ENCODE measurements at regions not wholly inside any gene's neighbourhood (a gene's known extent, or its start where the extent isn't known, plus 50 kb on each side); places are given as distances from the start of the nearest gene placed in this dataset.

DNA sequence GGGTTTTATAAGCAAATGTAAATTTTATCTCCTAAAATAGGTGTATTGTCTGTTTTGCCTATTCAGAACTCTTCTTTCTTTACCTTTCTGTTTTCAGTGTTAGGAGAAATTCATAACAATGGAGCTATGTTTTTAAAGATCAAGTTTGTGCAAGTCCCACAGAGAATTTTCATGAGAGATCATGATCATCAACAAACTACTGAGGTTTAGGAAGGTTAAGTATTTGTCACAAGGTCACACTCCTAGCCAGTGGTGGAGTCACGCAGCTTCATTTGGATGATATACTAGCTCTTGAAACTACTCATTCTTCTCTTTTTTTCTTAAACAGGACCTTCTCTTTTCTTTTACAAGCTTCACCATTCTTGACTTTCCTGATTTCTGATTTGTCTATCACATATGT is 892.6 kb upstream of the FRG1 start:
- TF ChIP-seq, protein P1, sequence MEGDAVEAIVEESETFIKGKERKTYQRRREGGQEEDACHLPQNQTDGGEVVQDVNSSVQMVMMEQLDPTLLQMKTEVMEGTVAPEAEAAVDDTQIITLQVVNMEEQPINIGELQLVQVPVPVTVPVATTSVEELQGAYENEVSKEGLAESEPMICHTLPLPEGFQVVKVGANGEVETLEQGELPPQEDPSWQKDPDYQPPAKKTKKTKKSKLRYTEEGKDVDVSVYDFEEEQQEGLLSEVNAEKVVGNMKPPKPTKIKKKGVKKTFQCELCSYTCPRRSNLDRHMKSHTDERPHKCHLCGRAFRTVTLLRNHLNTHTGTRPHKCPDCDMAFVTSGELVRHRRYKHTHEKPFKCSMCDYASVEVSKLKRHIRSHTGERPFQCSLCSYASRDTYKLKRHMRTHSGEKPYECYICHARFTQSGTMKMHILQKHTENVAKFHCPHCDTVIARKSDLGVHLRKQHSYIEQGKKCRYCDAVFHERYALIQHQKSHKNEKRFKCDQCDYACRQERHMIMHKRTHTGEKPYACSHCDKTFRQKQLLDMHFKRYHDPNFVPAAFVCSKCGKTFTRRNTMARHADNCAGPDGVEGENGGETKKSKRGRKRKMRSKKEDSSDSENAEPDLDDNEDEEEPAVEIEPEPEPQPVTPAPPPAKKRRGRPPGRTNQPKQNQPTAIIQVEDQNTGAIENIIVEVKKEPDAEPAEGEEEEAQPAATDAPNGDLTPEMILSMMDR (IDR thresholded peaks at IDR 0.05), result no peak
- no peak for TF ChIP-seq POLR2A (IDR thresholded peaks at IDR 0.05)

Measured in lower leg skin (tissue), 3 donors.